ENCODE measurements at regions not wholly inside any gene's neighbourhood (a gene's known extent, or its start where the extent isn't known, plus 50 kb on each side); places are given as distances from the start of the nearest gene placed in this dataset.
A peak's percentile ranks its signal among the peaks of the same experiment; 100 is the strongest.
"Not testable (repeated sequence)": the region's sequence is repeated elsewhere in the genome, so short reads cannot be mapped to it uniquely, and the experiment has no call there.

DNA sequence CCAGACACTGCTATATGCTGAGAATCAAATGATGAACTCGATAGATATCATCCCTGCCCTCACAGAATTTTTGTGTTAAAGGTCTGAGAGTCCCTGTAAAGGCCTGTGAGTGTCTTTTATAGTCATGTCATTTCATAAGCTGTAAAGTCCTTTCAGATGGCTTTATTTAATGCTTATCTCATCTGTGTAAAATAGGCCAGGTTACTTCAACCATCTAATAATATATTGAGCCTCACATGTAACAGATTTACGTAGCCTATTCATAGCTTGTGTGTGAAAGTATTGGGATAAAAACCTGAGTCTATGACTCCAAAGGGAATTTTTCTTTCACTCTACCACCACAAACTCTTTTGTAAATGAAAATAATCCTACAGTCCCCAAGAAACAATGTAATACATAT lies 672.0 kb upstream of the SYT4 start:
- ATAC-seq (no peak), DNase-seq (ENCODE audit: low spot score in 2 of 2) (no peak)
- Mint-ChIP-seq H3K9me3 (peaks cover 8 to 27% of the 10 kb centered on the region in 2 donors), H3K27ac (no peak overlapping the region), H3K36me3 (no peaks in the 10 kb centered on the region)

GRCh38 chr18:43950062-43950461 lies 672.8 kb upstream of the SYT4 start:
- no peak overlapping the region for H3K27ac Mint-ChIP-seq
- ATAC-seq, result no peak
- no peaks in the 10 kb centered on the region for H3K36me3 Mint-ChIP-seq
- DNase-seq (ENCODE audit: low spot score in 2 of 2), result no peak
- H3K9me3 Mint-ChIP-seq, result peaks cover 11 to 31% of the 10 kb centered on the region in 2 donors

DNA sequence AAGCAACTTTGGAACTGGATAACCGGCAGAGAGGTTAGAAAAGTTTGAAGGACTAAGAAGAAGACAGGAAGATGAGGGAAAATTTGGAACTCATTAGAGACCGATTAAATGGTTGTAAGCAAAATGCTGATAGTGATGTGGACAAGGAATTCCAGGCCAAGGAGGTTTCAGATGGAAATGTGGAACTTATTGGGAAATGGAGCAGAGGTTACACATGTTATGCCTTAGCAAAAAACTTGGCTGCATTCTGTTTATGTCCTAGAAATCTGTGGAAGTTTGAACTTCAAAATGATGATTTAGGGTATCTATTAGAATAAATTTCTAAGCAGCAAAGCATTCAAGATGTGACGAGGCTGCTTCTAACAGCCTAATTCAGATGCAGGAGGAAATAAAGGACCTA lies 675.1 kb upstream of the SYT4 start:
- peaks cover 3 to 17% of the 10 kb centered on the region in 2 donors for H3K9me3 Mint-ChIP-seq
- H3K27ac Mint-ChIP-seq, result no peak overlapping the region

GRCh38 chr18:43961722-43962121 lies 684.4 kb upstream of the SYT4 start:
- Mint-ChIP-seq H3K9me3 (peaks cover 4 to 13% of the 10 kb centered on the region in 2 donors), H3K36me3 (no peaks in the 10 kb centered on the region), H3K27ac (peak overlapping the region in 1 of 2 donors; percentile 44)
- ATAC-seq (no peak), DNase-seq (ENCODE audit: low spot score in 2 of 2) (no peak)

More for the DNA sequence above, 675.1 kb upstream of the SYT4 start:
- DNase-seq (ENCODE audit: low spot score in 2 of 2) (no peak), ATAC-seq (no peak)
- H3K36me3 Mint-ChIP-seq, result no peaks in the 10 kb centered on the region

DNA sequence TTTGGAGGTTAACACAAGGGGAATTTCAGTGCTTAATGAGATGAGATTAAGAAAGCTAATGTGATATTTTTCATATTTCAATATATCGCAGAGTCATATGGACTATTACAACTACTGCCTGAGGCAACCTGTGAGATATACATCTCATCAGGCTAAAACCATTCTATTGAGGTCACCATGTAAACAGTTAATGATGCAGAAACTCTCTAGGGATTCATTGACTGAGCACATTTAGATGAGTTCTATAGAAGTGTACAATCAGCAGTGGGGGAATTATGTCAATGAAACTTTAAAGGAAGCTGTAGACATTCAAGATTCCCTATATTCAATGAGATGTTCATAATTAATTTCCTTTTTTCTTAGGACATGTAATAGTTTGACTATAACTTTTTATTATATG lies 687.4 kb upstream of the SYT4 start:
- ATAC-seq (no peak), DNase-seq (ENCODE audit: low spot score in 2 of 2) (no peak)
- Mint-ChIP-seq H3K36me3 (no peaks in the 10 kb centered on the region), H3K9me3 (peaks cover 8 to 19% of the 10 kb centered on the region in 2 donors), H3K27ac (no peak overlapping the region)

GRCh38 chr18:43965691-43966090 lies 688.4 kb upstream of the SYT4 start:
- DNase-seq (ENCODE audit: low spot score in 2 of 2), result no peak
- Mint-ChIP-seq H3K27ac (no peak overlapping the region), H3K36me3 (no peaks in the 10 kb centered on the region), H3K9me3 (peaks cover 8 to 16% of the 10 kb centered on the region in 2 donors)
- ATAC-seq, result no peak

DNA sequence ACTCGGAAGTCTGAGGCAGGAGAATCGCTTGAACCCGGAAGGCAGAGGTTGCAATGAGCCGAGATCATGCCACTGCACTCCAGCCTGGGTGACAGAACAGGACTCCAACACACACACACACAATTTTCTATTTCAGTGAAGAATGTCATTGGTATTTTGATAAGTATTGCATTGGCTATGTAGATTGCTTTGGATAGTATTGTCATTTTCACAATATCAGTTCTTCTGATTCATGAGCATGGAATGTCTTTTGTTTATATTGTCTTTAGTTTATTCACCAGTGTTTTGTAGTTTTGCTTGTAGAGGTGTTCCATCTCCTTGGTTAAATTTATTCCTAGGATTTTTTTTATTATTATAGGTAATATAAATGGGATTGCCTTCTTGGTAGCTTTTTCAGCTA lies 693.4 kb upstream of the SYT4 start:
- DNase-seq (ENCODE audit: low spot score in 2 of 2) (no peak), ATAC-seq (no peak)
- Mint-ChIP-seq H3K27ac (no peak overlapping the region), H3K9me3 (peaks cover 8 to 15% of the 10 kb centered on the region in 2 donors), H3K36me3 (no peaks in the 10 kb centered on the region)

DNA sequence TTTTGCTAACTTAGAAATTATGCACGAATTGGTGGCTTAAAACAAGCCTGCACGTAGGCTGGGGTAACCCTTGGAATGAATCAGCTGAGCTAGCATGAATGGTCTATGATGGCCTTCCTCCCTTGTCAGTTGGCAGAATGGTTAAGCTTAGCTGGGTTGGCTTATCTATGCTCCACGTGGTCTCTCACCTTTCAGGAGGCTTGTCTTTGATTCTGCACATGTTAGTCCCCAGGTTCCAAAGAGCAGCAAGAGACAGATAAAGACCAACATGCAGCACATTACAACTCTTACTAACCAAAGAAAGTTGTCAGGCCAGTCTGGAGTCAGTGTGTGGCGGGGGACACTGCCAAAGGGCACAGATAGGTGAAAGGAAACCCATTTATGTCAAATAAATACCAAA lies 700.9 kb upstream of the SYT4 start:
- no peaks in the 10 kb centered on the region for H3K36me3 Mint-ChIP-seq
- H3K27ac Mint-ChIP-seq, result no peak overlapping the region
- ATAC-seq, result no peak
- peaks cover 7 to 14% of the 10 kb centered on the region in 2 donors for H3K9me3 Mint-ChIP-seq
- DNase-seq (ENCODE audit: low spot score in 2 of 2), result no peak

- ATAC-seq (no peak), DNase-seq (ENCODE audit: low spot score in 2 of 2) (no peak)
- Mint-ChIP-seq H3K9me3 (peaks cover 15 to 27% of the 10 kb centered on the region in 2 donors), H3K36me3 (peaks cover 0 to 13% of the 10 kb centered on the region in 2 donors), H3K27ac (no peak overlapping the region)
These were observed 698.1 kb upstream of the SETBP1 start for GRCh38 chr18:43982582-43982981.

- not testable (repeated sequence) for DNase-seq (ENCODE audit: low spot score in 2 of 2); ATAC-seq; H3K27ac Mint-ChIP-seq
- H3K36me3 Mint-ChIP-seq, result peaks cover 0 to 13% of the 10 kb centered on the region in 2 donors
- H3K9me3 Mint-ChIP-seq, result peaks cover 18 to 28% of the 10 kb centered on the region in 2 donors
These were observed 693.6 kb upstream of the SETBP1 start for GRCh38 chr18:43987061-43987460.

- ATAC-seq, result no peak
- no peak for DNase-seq (ENCODE audit: low spot score in 2 of 2)
- no peak overlapping the region for H3K27ac Mint-ChIP-seq
- H3K36me3 Mint-ChIP-seq, result no peaks in the 10 kb centered on the region
- H3K9me3 Mint-ChIP-seq, result peaks cover 6 to 7% of the 10 kb centered on the region in 2 donors
These were observed 687.9 kb upstream of the SETBP1 start for GRCh38 chr18:43992741-43993140.

- H3K27ac Mint-ChIP-seq, result no peak overlapping the region
- H3K36me3 Mint-ChIP-seq, result no peaks in the 10 kb centered on the region
- DNase-seq (ENCODE audit: low spot score in 2 of 2) (no peak), ATAC-seq (no peak)
- peaks cover 6 to 7% of the 10 kb centered on the region in 2 donors for H3K9me3 Mint-ChIP-seq
These were observed 686.3 kb upstream of the SETBP1 start for GRCh38 chr18:43994381-43994780.

DNA sequence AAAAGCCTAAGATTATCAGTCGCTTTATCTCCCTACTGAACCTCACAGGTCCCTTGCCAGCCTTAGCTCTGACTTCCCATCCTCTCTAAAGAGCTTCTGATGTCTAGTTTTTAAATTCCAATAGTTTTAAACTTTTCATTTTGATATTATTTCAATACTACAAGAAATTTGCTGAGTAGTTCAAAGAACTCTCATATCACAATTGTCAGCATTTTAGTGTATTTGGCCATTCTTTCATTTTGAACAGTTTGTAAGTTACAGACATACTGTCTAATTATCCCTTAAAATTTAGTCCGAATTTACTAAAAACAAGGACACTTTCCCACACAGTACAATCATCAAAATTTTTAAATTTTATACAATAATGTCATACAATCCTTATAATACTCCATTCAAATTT lies 666.8 kb upstream of the SETBP1 start:
- ATAC-seq, result no peak
- no peak for DNase-seq (ENCODE audit: low spot score in 2 of 2)
- Mint-ChIP-seq H3K9me3 (peaks cover 4% of the 10 kb centered on the region in 2 donors), H3K36me3 (no peaks in the 10 kb centered on the region), H3K27ac (no peak overlapping the region)

DNA sequence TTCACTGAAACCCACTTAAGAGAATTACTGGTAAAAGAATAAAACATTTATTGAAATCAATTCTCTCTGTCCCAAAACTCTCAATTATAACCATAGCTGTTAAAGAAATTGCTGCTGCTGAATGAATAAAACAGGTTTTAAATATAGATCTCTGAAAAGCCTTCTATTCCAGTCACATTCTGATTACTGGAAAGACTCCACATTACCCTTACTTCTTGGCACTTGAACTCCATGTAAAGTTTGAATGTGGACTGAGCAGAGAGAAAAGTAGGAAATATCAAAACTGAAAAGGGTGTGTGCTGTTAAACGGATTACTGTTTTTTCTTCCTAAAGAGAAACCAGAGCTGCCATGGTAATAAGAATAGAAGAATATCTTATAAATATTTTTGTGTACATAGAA lies 655.3 kb upstream of the SETBP1 start:
- DNase-seq (ENCODE audit: low spot score in 2 of 2), result no peak
- ATAC-seq, result no peak
- no peaks in the 10 kb centered on the region for H3K36me3 Mint-ChIP-seq

DNA sequence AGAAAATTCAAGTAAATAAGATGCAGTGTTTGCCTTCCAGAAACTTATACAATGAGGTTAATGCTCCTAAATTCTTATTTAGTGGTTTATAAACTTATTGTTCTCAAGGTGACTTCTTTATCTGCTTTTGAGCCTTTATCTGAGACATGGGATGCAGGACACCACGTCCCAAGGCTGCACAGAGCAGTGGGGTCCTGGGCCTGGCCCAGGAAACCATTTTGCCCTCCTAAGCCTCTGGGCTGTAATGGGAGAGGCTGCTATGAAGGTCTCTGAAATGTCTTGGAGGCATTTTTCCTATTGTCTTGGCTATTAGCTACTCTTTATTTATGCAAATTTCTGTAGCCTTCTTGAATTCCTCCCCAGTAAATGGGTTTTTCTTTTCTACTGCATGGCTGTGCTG lies 652.6 kb upstream of the SETBP1 start:
- DNase-seq (ENCODE audit: low spot score in 2 of 2), result no peak
- no peak for ATAC-seq
- Mint-ChIP-seq H3K36me3 (no peaks in the 10 kb centered on the region), H3K9me3 (peaks cover 8 to 10% of the 10 kb centered on the region in 2 donors), H3K27ac (no peak overlapping the region)

More for the DNA sequence above, 655.3 kb upstream of the SETBP1 start:
- H3K9me3 Mint-ChIP-seq, result peaks cover 4 to 11% of the 10 kb centered on the region in 2 donors
- no peak overlapping the region for H3K27ac Mint-ChIP-seq

DNA sequence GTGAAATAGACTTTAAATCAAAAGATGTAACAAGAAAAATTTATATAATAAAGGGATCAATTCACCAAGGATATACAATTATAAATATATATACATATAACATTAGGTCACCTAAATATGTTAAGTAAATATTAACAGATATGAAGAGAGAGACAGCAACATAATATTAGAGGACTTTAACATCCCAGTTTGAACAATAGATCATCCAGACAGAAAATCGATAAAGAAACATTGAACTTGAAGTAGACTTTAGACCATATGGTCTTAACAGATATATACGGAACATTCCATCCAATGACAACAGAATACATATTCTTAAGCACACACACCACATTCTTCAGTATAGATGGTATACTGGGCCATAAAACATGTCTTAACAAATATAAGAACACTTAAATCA lies 649.6 kb upstream of the SETBP1 start:
- H3K36me3 Mint-ChIP-seq, result no peaks in the 10 kb centered on the region
- no peak overlapping the region for H3K27ac Mint-ChIP-seq
- H3K9me3 Mint-ChIP-seq, result peaks cover 8 to 15% of the 10 kb centered on the region in 2 donors
- no peak for DNase-seq (ENCODE audit: low spot score in 2 of 2)
- ATAC-seq, result no peak

GRCh38 chr18:44033144-44033701 lies 647.5 kb upstream of the SETBP1 start:
- ATAC-seq (no peak), DNase-seq (ENCODE audit: low spot score in 2 of 2) (no peak)
- Mint-ChIP-seq H3K9me3 (peaks cover 8 to 15% of the 10 kb centered on the region in 2 donors), H3K36me3 (no peaks in the 10 kb centered on the region), H3K27ac (no peak overlapping the region)

DNA sequence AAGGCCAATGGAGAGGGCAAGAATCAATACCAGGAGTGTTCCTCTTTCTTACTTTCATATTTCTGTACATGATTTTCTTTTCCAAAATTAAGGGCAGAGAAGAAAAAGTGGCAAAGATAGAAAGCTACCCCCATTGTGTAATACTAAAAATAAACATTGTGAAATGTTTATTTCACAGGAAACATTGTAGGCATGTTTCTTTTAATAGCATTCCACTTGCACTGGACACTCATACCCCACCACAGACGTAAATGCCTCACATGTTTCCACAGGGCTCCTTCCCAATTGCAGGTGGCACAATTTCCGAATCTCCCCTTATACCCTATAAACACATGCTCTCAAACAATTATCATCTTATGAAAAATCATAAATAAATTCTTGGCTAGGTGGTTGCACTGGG lies 645.1 kb upstream of the SETBP1 start:
- no peak for ATAC-seq
- no peak overlapping the region for H3K27ac Mint-ChIP-seq
- peaks cover 4 to 8% of the 10 kb centered on the region in 2 donors for H3K9me3 Mint-ChIP-seq
- no peaks in the 10 kb centered on the region for H3K36me3 Mint-ChIP-seq
- no peak for DNase-seq (ENCODE audit: low spot score in 2 of 2)

All from activated naive CD4-positive, alpha-beta T cell treated with anti-CD3 and anti-CD28 coated beads, Interleukin-2, amount 50 U/mL, for 72 hours (primary cell).